GM08714 (cell line): ENCODE measurements at regions not wholly inside any gene's neighbourhood (a gene's known extent, or its start where the extent isn't known, plus 50 kb on each side); places are given as distances from the start of the nearest gene placed in this dataset.

Experiments used
- H3K4me3 ChIP-seq: fragments of 200-500 bp; sonication (Bioruptor generic); 2 replicates; pipeline ENCODE4 v1.5.1; 2014; ENCODE audit warnings: mild to moderate bottlenecking, low read length, inconsistent platforms
- ZNF274 ChIP-seq: IDR thresholded peaks from 2 replicates; pipeline ENCODE4 v1.6.1; 2012; ENCODE audit warnings: mild to moderate bottlenecking, low read depth, low read length

DNA sequence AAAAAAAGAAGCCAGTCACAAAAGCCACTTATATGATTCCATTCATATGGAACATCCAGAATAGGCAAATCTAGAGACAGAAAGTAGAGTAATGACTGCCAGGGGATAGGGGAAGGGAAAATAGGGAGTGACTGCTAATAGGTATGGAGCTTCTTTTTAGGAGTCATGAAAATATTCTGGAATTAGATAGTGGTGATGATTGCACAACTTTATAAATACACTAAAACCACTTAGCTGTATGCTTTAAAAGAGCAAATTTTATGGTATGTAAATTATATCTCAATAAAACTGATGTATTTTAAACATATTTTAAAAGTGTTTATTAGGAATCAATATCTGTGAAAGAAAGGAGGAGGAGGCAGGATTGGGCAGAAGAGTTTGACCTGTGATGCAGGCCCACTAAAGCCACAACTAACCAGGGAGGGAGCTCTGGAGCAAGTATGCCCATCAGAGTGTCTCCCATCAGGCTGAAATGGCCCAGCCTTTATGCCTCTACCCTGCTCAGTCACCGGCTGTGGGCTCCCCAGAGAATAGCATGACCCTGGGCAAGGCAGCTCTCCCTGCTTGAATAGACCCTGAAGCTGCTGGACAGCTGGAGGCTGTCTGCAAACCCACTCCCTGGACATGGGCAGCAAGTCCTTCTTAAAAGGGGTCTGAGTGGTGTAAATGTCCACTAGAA, 96.0 kb upstream of the SLC44A1 start:
- no peak for TF ChIP-seq ZNF274
- H3K4me3 ChIP-seq = no peak overlapping the region

DNA sequence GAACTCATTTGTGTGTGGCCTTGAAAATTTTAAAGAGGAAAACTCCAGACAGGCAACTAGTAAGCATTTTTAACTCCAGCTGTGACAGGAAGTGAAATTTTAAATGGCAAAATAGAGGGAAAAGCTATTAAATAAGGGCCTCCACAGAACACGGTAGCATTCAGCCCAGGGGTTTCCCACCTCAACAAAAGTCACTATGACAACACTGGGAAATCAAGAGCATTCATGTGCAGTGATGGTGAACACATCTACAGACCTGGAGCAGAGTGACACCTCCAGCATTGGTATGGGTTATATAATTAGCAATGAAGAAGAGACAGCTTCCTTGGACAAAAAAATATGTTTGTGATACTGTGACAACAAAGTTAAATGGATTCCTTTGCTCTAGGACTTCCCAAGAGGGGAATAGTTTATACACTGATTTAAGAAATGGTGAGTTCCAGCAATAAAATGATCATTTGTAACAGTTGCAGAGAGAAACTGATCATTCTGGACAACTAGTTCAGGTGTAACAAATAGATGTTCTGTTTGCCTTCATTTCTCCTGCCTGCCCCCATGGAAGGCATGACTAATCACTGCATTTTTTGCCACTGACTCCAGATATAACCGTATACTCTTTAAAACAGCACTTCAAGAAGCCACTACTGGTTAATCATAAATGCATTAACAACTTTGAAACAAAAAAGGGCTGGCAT, 93.3 kb upstream of the SLC44A1 start:
- TF ChIP-seq ZNF274 = no peak
- no peak overlapping the region for H3K4me3 ChIP-seq

DNA sequence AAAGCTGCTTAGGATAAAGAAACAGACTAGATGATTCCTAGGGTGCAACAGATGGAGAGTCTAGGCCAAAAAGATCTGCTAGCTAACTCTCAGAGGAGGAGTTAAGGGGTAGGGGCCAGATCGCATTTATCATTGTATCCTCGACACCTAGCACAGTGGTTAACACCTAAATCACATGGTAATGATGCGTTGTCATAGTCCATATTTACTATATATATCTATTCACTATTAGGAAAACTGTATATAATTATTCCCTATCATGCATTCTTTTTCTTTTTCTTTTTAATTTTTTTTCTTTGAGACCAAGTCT, 92.8 kb upstream of the SLC44A1 start:
- no peak overlapping the region for H3K4me3 ChIP-seq
- TF ChIP-seq ZNF274 = no peak

DNA sequence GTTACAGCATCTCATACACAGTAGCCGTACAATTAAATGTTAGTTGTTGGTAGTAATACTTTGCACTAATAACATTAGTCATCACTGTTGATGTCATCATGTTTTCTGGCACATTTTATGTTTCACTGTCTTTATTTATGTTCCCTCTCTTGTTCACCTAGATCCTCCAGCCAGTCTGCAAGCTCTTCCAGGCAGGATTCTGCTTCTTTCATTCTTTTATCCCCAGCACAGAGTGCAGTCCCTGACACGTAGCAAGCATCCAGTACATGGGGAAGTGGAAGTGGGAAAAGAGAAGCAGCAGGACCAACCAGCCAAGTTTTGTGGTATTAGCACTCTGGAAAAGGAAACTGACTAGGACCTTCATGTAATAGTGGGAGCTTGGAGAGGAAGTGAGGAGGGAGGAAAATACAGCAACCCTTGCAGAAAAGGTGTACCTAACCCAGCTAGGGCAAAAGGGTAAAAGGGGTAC, 89.7 kb upstream of the SLC44A1 start:
- H3K4me3 ChIP-seq = no peak overlapping the region
- TF ChIP-seq ZNF274 = no peak

DNA sequence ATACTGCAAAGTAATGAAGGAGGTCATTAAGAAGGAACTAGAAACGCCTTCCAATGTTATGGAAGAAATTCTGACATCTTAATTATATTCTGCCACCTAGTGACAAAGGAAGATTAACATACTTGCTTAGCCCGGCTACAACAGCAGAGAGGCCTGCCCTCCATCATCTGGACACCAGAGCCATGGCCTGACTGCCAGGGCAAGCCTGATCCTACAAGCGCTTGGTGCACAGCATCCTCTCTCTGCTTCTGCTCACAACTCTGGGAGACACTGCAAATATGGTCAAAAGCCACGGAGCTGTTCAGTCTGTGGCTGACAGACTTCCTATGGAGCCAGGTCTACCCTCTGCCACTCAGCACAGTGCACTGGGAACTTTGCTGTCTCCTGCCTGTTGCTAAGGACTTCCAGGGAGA, 87.3 kb upstream of the SLC44A1 start:
- no peak overlapping the region for H3K4me3 ChIP-seq
- TF ChIP-seq ZNF274 = no peak

DNA sequence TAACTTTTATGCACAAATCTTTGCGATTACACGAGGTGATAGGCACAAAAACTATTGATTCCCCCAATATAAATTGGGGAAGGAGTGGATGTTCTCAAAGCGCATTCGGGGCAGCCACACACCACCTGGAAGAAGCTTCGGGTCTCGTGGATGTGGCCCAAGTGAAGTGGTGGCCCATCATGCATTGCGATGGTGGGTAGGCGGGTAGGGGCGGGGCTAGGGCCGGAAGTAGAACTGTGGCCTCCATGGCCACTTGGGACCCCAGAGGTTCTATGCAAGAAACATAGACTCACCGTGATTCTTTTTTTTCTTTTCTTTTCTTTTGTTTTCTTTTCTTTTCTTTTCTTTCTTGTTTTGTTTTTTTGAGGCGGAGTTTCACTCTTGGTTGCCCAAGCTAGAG, 86.4 kb upstream of the SLC44A1 start:
- no peak for TF ChIP-seq ZNF274
- no peak overlapping the region for H3K4me3 ChIP-seq

DNA sequence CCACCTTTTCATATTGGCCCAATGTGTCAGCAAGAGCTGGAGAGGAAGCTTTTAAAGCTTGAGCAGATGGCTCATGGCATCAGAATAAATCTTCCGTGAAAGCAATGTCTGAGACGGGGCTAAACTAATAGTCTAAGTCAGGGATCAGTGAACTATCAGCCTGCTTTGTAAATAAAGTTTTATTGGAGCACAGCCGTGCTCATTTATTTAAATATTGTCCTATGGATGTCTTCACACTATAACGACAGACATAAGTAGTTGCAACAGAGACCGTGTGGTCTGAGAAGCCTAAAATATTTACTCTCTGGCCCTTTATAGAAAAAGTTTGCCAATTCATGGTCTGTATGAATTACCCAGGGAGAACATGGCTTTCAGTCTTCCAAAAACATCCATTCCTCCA, 85.6 kb upstream of the SLC44A1 start:
- no peak for TF ChIP-seq ZNF274
- no peak overlapping the region for H3K4me3 ChIP-seq

DNA sequence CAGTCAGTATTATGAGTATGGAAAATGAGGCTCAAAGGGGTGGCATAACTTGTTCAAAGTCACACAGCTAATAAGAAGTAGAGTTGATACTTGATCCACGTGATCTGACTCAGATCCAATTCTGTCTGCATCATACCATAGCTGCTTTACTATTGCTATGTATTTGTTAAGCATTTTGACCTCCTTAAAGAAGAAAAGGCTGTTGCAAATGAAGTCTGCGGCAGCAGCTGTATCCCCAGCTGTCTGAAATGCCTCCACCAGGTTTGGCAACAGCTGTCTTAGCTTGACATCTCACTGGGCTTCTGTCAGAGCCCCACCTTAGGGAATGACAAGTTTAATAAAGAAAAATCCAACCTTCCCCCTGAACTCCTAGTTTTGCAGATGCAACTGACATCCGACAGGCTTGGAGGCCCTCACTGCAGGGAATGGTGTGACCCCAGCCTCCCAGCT, 75.6 kb upstream of the SLC44A1 start:
- no peak for TF ChIP-seq ZNF274
- H3K4me3 ChIP-seq = no peak overlapping the region

DNA sequence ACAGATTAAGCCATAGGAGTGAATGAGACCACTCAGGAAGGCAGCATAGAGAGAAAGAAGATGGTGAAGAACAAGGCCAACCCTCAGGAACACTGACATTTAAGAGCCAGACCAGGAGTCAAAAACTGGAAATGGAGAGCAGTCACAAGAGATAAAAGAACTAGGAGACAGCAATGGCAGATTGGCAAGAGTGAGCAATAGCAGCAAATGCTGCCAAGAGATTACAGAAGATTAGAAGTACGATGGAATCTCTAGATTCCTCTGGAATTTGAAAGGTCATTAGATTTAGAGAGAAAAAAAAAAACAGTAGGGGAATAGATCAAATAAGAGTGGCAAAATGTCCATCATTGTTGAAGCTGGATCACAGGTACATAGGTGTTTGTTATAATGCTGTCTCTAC, 73.4 kb upstream of the SLC44A1 start:
- no peak overlapping the region for H3K4me3 ChIP-seq
- no peak for TF ChIP-seq ZNF274

DNA sequence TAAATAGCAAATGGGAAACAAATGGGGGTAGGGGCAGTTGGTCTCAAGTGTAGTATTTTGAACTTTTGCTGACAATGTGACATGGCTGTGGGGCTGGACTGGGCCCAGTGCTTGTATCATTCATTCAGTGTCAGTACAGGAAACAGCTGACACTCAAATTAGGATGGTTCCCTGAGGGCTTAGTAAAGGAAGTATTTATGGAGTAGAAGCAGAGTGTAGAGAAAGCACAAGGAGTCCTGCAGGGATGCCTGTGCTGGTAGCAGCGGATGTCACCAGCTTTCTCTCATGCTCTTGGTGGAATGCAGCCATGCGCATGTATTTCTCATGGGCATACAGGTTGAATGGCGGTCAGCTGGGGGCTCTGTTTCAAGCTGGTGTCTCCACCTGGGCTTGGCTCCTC, 72.9 kb upstream of the SLC44A1 start:
- no peak overlapping the region for H3K4me3 ChIP-seq
- no peak for TF ChIP-seq ZNF274

DNA sequence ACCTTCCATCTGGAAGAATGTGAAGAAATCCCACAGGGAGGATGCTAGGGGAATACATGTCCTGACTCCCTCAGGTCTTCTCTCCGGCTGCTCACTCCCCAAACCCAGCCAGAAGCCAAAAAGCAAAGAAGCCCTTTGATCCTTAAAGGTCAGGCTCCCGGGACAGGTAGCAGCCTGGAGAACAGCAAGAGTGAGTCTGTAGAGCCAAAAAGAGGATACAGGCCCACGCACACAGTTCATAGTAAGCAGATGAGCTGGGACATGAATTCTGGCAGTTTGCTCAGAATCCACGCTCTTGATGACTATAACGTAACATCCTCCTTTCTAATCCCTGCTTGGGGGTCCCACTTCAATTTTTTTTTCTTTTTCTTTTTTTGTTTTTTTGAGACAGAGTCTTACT, 72.0 kb upstream of the SLC44A1 start:
- no peak for TF ChIP-seq ZNF274
- H3K4me3 ChIP-seq = no peak overlapping the region

DNA sequence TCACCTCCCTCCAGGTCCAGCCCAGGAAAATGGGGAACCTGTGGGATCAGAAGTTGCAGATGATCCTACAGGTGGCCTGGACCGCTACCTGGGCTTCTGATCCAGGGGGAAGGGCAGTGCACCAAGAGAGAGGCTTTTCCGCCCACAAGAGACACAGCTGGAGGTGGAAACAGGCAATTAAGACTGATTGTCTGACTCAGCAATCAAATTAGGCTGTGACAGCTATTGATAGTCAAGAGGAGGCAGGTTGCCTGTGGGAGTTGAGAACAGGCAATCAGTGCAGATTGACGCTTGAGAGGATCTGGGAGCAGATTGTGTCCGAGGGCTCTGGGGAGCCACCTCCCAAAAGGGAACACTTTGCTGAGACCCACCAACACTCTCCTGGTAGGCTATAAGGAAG, 71.1 kb upstream of the SLC44A1 start:
- no peak overlapping the region for H3K4me3 ChIP-seq
- TF ChIP-seq ZNF274 = no peak

DNA sequence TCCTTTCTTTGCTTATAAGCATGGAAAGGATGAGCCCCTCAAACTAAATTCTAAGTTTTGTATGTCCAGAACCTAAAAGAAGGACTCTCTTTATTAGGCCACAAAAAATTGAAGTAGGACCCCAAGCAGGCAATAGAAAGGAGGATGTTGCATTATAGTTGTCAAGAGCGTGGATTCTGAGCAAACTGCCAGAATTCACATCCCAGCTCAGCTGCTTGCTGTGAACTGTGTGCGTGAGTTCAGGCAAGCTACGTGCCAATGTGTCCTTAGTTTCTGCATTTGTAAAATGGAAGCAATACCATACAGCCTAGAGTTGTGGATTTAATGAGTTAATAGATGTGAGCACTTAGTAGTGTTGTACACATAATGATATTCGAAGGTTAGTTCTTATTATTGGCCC, 70.6 kb upstream of the SLC44A1 start:
- no peak for TF ChIP-seq ZNF274
- no peak overlapping the region for H3K4me3 ChIP-seq

DNA sequence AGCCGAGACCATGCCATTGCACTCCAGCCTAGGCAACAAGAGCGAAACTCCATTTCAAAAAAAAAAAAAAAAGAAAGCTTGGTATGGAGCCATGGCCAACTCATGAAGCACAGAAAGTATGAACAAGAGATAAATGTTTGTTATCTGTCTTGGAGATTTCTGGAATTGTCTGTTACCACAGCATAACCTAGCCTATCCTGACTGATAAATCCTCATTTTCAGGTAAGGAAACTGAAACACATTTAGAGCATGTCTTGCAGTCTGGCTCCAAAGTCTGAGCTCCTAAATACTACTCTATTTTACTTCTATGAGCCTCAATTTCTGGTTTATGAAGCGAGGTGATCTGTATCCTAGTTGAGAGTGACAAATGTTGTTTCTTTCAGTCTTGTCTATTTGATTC, 68.3 kb upstream of the SLC44A1 start:
- no peak overlapping the region for H3K4me3 ChIP-seq
- TF ChIP-seq ZNF274 = no peak

DNA sequence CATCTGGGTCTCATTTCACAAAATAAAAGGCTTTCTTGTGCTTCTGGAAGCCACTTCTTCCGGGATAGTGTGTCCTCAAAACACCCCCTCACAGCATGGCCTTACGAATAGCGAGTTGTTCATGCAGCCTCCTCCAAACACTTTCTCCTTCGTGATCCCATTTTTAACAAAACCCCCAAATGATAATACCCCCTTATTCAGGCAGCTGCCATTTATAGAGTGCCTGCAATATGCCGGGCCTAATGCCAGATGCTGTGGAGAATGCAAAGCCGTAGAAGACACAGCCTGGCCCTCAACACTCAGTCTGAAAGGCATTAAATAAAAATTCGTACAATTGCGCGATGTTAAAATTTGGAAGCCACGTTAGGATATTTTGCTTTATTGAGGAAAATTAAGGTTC, 66.4 kb upstream of the SLC44A1 start:
- H3K4me3 ChIP-seq = no peak overlapping the region
- TF ChIP-seq ZNF274 = no peak

DNA sequence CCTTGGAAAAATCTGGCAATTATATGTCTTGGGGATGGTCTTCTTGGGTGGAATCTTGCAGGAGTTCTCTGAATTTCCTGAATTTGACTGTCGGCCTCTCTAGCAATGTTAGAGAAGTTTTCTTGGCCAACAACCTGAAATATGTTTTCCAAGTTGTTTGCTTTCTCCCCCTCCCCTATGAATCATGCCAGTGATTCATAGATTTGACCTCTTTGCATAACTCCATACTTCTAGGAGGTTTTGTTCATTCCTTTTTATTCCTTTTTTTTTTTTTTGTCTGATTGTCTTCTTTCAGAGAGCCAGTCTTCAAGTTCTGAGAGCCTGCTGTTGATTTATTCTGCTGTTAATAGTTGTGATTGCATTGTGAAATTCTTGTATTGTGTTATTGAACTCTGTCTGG, 56.7 kb upstream of the SLC44A1 start:
- no peak overlapping the region for H3K4me3 ChIP-seq
- no peak for TF ChIP-seq ZNF274

DNA sequence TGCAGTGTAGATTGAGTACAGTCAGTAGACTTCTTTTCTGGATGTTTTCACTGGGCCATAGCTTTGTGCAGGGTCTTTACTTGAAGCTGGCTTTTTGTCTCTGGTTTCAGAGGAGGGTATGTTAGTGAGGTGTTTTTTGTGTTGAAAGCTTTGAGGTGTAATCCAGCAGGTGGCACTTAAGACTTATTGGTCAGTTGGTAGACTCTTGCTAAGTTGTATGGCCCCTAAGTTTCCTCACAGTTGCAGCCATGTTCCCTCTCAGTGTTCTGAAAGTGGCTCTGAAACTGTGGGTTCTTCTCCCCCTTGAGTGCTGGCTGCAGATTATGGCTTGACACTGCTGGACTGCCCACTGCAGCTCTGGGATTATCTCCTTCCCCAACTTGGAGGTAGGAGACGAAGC, 55.7 kb upstream of the SLC44A1 start:
- no peak overlapping the region for H3K4me3 ChIP-seq
- TF ChIP-seq ZNF274 = no peak
